Esophagus (tissue), 2 donors: ENCODE measurements at regions not wholly inside any gene's neighbourhood (a gene's known extent, or its start where the extent isn't known, plus 50 kb on each side); places are given as distances from the start of the nearest gene placed in this dataset.

Source experiments
- H3K27ac ChIP-seq, 2 donors: one replicate each; pipeline ENCODE4 v1.5.1; 2013; ENCODE audit warnings: low read depth in 2 of 2, mild to moderate bottlenecking in 2 of 2, inconsistent platforms in 1 of 2, low read length in 1 of 2, moderate library complexity in 1 of 2
- H3K27me3 ChIP-seq, 2 donors: one replicate each; pipeline ENCODE4 v1.6.1; 2013; ENCODE audit warnings: low read length in 2 of 2, control low read depth in 1 of 2, mild to moderate bottlenecking in 1 of 2; ENCODE audit not compliant: insufficient read depth in 2 of 2, control insufficient read depth in 1 of 2
- H3K36me3 ChIP-seq, 2 donors: one replicate each; pipeline ENCODE4 v1.6.1; 2013; ENCODE audit warnings: low read length in 1 of 2; ENCODE audit not compliant: control insufficient read depth in 2 of 2, insufficient read depth in 2 of 2
- H3K4me1 ChIP-seq, 2 donors: one replicate each; pipeline ENCODE4 v1.6.1; 2013; ENCODE audit warnings: low read length in 1 of 2; ENCODE audit not compliant: control insufficient read depth in 2 of 2, insufficient read depth in 2 of 2
- H3K4me3 ChIP-seq, 2 donors: one replicate each; pipeline ENCODE4 v1.5.1; 2013; ENCODE audit warnings: low read length in 2 of 2, mild to moderate bottlenecking in 2 of 2, low read depth in 1 of 2, moderate library complexity in 1 of 2
- H3K9me3 ChIP-seq, 2 donors: one replicate each; pipeline ENCODE4 v1.6.1; 2013; ENCODE audit warnings: mild to moderate bottlenecking in 2 of 2, low read depth in 1 of 2, low read length in 1 of 2, moderate library complexity in 1 of 2; ENCODE audit not compliant: control insufficient read depth in 2 of 2, insufficient read depth in 1 of 2
- WGBS, 2 donors: extraction: QIAGEN DNeasy Blood & Tissue Kit; methylation state at CpG; one replicate each; pipeline ENCODE4 v1.1.7; 2013; 5-methylcytosine and 5-hydroxymethylcytosine counted together
- donor health status: healthy with polysubstance abuse.
- donor health status: Bipolar disorder and iron deficiency.

DNA sequence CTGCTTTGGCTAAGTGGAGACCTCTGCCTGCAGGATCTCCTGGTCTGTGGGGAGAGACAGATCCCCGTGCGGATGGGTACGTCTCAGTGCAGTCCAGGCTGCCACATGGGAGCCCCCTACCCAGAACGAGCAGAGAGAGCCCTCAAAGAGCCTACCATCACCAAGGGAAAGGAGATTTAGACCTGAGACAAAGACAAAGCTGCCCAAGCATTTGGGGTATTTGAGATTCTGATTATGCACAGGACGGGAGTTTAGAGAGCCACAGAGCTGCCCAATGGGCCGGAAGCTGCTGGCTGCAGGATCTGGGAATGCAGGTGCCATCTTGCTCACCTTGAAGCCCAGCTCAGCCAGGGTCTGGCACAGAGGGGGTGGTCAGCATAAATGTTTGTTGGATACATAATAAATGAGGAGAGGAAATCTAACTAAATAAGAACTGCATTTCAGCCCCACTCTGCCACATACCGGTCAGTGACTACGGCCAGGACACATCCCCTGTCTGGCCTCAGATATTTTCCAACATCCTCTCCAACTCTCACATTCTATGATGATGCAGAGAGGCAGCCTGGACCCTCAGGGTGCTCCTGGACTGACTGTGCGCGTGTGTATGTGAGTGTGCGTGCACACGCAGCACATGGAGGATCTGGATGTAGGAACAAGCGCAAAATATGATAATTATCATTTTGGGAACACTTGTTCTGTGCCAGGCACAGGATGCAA, 157.8 kb downstream of the FGF18 start:
- Histone ChIP-seq H3K9me3 (no peaks in the 10 kb centered on the region), H3K27me3 (no peaks in the 10 kb centered on the region), H3K36me3 (no peaks in the 10 kb centered on the region), H3K4me1 (no peaks in the 10 kb centered on the region), H3K27ac (no peak overlapping the region), H3K4me3 (no peak overlapping the region)
- WGBS, 2 donors: 84 to 86% methylated on average over 13 of the region's 13 CpGs

GRCh38 chr5:171578049-171578828, 158.8 kb downstream of the FGF18 start:
- Histone ChIP-seq H3K4me1 (no peaks in the 10 kb centered on the region), H3K27me3 (no peaks in the 10 kb centered on the region), H3K36me3 (no peaks in the 10 kb centered on the region), H3K4me3 (no peak overlapping the region), H3K27ac (no peak overlapping the region), H3K9me3 (no peaks in the 10 kb centered on the region)
- 51 to 61% methylated on average over 11 of the region's 11 CpGs for WGBS, 2 donors

DNA sequence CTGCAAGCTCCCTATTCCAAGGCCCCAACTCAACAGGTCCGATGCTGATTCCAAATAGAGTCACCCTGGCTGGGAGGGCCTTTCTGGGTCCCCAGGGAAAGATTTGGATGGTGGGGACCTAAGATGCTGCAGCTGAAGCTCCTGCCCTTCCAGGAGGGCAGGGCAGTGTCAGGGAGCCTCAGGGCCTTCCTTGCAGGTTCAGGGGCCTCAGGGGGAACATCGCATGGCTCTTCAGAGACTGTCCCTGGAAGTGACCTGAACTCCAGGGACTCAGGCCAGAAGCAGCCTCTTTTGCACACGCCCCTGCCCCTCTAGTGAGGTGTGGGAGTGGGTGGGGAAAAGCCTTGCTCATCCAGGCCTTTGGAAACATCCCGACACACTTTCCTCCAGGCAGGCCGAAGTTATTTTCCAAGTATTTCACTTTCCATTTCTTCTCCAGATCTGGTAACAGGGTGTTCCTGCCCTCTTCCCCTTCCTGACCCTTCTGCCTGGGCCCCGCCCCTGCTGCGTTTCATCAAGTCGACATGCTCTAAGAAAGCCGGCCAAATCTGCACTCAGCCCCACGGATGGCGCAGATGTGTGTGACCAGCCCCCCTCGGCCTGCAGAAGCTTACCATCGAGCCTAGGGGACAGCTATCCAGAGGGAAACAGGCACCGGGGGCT, 159.5 kb downstream of the FGF18 start:
- Histone ChIP-seq H3K4me1 (no peaks in the 10 kb centered on the region), H3K27me3 (no peaks in the 10 kb centered on the region), H3K4me3 (no peak overlapping the region), H3K27ac (no peak overlapping the region), H3K9me3 (no peaks in the 10 kb centered on the region), H3K36me3 (no peaks in the 10 kb centered on the region)
- WGBS, 2 donors: 72 to 73% methylated on average over 14 of the region's 14 CpGs

DNA sequence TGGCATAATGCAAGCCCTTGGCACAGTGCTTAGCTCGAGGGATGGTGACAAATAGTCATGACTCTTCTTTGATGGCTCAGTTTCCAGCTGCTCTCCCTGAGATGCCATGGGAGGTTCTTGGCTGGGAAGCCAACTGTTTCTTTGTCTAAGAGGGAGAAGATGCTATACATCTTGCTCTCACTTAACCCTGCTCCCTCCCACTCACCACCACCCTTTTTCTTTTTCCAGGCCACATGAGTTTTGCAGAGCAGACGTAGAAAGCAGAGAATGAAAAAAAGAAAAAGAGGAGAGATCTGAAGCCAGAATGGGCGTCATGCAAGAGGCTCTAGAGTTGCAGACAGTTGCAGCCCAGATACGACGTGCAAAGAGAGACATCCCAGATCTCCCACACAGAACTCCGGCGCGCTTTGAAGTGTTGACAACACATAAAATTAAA, 160.5 kb downstream of the FGF18 start:
- 67 to 71% methylated on average over 8 of the region's 8 CpGs for WGBS, 2 donors
- H3K27ac ChIP-seq: no peak overlapping the region

DNA sequence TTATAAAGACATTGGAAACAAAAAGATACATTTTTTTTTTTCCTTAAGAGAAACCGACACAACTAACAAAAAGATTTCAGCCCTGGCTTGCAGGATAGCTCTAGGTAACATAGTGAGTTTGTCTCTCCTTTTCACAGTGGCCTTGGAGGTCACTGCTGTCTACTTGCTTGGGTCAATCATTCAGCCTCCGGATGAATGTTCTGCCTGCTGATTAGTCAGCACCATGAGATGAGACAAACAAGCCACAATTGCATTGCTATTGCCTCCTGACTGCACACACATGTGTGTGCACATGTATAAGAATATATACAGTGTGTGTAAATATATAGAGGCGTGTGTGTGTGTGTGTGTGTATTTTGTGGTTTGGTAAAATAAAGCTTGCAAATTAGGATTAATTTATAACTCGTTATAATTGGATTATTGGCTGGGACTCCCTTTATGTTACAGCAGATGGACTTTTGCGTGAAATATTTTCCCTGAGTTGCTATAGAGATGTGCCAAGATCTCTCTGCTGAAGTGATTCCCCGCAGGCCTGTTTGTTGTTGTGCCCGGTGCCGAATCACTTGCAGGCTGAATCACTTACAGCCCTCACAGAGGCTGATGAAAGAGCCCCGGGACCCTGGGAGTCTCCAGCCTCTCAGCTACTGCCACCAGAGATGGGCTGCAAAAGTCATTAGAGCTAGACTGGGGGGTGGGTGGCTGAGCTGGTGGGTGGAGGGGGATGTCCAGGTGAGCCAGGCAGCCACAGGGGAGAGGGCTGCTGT, 161.2 kb downstream of the FGF18 start:
- Histone ChIP-seq H3K27me3 (no peaks in the 10 kb centered on the region), H3K36me3 (no peaks in the 10 kb centered on the region), H3K27ac (no peak overlapping the region), H3K4me3 (no peak overlapping the region), H3K4me1 (no peaks in the 10 kb centered on the region), H3K9me3 (no peaks in the 10 kb centered on the region)
- WGBS, 2 donors: 49 to 55% methylated on average over 9 of the region's 9 CpGs

More for the DNA sequence above, 160.5 kb downstream of the FGF18 start:
- no peaks in the 10 kb centered on the region for H3K36me3 ChIP-seq
- no peaks in the 10 kb centered on the region for H3K4me1 ChIP-seq
- no peaks in the 10 kb centered on the region for H3K27me3 ChIP-seq
- no peak overlapping the region for H3K4me3 ChIP-seq
- H3K9me3 ChIP-seq: no peaks in the 10 kb centered on the region

DNA sequence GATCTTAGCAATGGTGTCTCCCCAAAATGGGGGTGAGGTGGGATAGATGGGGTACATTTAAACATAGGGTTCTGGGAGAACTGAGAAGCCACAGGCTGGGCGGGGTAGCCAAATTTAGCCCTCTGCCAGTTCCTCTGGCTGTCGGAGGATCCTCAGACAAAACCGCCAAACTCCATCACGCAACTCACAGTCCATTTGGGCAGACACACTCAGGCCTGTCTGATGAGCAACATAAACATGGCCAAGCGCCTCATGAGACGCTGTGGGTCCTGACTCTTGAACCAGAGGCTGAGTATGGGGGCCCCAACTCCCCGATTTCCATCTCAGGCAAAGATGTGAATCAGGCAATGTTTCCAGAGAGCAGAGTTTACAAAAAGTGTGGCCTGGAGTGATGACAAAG, 162.3 kb downstream of the FGF18 start:
- H3K27ac ChIP-seq: no peak overlapping the region
- H3K27me3 ChIP-seq: no peaks in the 10 kb centered on the region
- no peak overlapping the region for H3K4me3 ChIP-seq
- no peaks in the 10 kb centered on the region for H3K36me3 ChIP-seq
- 84 to 85% methylated on average over 7 of the region's 7 CpGs for WGBS, 2 donors
- no peaks in the 10 kb centered on the region for H3K9me3 ChIP-seq
- H3K4me1 ChIP-seq: no peaks in the 10 kb centered on the region

DNA sequence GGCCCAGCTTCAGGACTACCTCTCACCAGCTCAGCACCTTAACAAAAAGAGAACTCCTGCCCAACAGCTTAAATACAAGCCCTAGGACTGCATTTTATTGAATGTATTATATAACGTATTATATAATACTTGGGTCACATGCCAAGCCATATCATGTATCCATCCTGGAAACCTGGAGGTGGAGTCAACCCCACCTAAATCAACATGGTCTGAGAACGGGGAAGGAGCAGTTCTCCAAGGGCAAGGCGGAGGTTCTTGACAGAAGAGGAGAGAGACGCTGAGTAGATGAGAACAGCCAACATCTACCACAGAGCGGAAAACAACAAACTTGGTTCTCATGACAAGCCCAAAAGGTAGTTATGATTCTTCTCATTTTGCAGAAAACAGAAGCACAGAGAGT, 163.4 kb downstream of the FGF18 start:
- H3K4me3 ChIP-seq: no peak overlapping the region
- no peak overlapping the region for H3K27ac ChIP-seq
- H3K36me3 ChIP-seq: no peaks in the 10 kb centered on the region
- H3K27me3 ChIP-seq: no peaks in the 10 kb centered on the region
- WGBS, 2 donors: 75 to 83% methylated on average over 5 of the region's 5 CpGs
- no peaks in the 10 kb centered on the region for H3K4me1 ChIP-seq
- no peaks in the 10 kb centered on the region for H3K9me3 ChIP-seq

DNA sequence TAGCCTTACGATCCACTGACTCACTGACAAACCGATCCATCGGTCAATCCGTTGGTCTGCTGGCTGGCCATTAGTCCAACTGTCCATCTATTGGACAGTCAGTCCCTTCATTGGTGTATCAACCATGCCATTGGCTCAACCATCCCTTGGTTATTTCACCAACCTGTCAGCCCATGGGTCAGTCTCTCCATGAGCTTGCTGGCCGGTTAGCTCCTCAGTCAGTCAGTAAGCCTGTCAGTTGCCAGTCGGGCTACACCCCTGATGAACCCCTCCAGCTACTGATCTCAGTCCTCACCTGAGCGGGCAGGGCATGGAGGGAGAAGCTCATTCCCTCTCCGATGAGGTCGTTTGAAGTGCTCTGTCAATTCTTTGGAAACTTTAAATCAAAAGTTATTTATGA, 166.5 kb downstream of the FGF18 start:
- H3K4me3 ChIP-seq: no peak overlapping the region
- 85 to 88% methylated on average over 9 of the region's 9 CpGs for WGBS, 2 donors
- no peaks in the 10 kb centered on the region for H3K4me1 ChIP-seq
- H3K9me3 ChIP-seq: no peaks in the 10 kb centered on the region
- H3K27ac ChIP-seq: no peak overlapping the region
- H3K36me3 ChIP-seq: no peaks in the 10 kb centered on the region
- H3K27me3 ChIP-seq: no peaks in the 10 kb centered on the region

- H3K4me1 ChIP-seq: no peaks in the 10 kb centered on the region
- WGBS, 2 donors: 62 to 67% methylated on average over 4 of the region's 4 CpGs
These were observed 167.0 kb downstream of the FGF18 start for GRCh38 chr5:171586436-171586835.

More at GRCh38 chr5:171586436-171586835, 167.0 kb downstream of the FGF18 start:
- no peak overlapping the region for H3K27ac ChIP-seq
- H3K36me3 ChIP-seq: no peaks in the 10 kb centered on the region
- no peak overlapping the region for H3K4me3 ChIP-seq
- H3K27me3 ChIP-seq: no peaks in the 10 kb centered on the region
- H3K9me3 ChIP-seq: no peaks in the 10 kb centered on the region
